RWPE1 (cell line): ENCODE measurements at regions not wholly inside any gene's neighbourhood (a gene's known extent, or its start where the extent isn't known, plus 50 kb on each side); places are given as distances from the start of the nearest gene placed in this dataset.

Source experiments
- CTCF ChIA-PET: fragments of 350-600 bp; sonication (Branson Sonifier 250); formaldehyde crosslinking; extraction: SDS; loops from one replicate; lab custom pipeline; 2021; lab: Yijun Ruan, JAX
- POLR2A ChIA-PET: fragments of 400-600 bp; formaldehyde crosslinking; extraction: SDS; loops from one replicate; lab custom pipeline; 2020; ENCODE audit warnings: antibody characterized with exemption; ENCODE audit not compliant: low non-redundant PET; lab: Yijun Ruan, JAX
- DNase-seq: peaks from one replicate; pipeline ENCODE4 v3.0.0; 2012; ENCODE audit warnings: low spot score
- H3K27ac ChIP-seq: fragments of 450-650 bp; 2 replicates; pipeline ENCODE4 v1.5.1; 2017
- CTCF ChIP-seq: fragments of 450-650 bp; conservative IDR thresholded peaks from 2 replicates; pipeline ENCODE4 v1.5.1; 2017; ENCODE audit warnings: low read depth, mild to moderate bottlenecking

GRCh38 chr4:123477711-123478209, 81.2 kb downstream of the SPRY1 start:
- ChIA-PET CTCF (interaction anchor here (0.6 kb wide), 1 partner anchor 379 kb away, joined by 7 read pairs; no protein-coding TSS in a partner anchor), POLR2A (no interaction called here)
- no peak overlapping the region for H3K27ac ChIP-seq
- no peak for DNase-seq
- TF ChIP-seq CTCF: no peak

- no peak for TF ChIP-seq CTCF
- POLR2A ChIA-PET: no interaction called here
- no peak overlapping the region for H3K27ac ChIP-seq
- CTCF ChIA-PET: no interaction called here
- no peak for DNase-seq
These were observed 82.3 kb downstream of the SPRY1 start for GRCh38 chr4:123478859-123479345.

DNA sequence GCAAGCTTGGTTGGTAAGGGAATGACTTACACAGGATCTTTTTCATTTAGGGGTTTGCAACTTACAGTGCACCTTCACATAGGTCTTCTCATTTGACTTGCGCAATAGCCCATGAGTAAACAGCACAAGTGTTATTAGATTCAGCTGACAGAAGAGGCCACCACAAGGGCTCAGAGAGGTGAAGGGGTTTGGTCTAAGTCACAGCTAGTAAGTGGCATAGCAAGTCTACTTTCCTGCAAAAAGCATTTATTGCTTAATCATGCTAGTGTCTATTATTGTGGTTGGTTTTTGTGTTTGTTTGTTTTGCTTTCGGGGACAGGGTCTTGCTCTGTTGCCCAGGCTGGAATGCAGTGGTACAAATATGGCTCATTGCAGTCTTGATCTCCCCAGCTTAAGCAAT, 83.3 kb downstream of the SPRY1 start:
- H3K27ac ChIP-seq: no peak overlapping the region
- ChIA-PET CTCF (no interaction called here), POLR2A (no interaction called here)

DNA sequence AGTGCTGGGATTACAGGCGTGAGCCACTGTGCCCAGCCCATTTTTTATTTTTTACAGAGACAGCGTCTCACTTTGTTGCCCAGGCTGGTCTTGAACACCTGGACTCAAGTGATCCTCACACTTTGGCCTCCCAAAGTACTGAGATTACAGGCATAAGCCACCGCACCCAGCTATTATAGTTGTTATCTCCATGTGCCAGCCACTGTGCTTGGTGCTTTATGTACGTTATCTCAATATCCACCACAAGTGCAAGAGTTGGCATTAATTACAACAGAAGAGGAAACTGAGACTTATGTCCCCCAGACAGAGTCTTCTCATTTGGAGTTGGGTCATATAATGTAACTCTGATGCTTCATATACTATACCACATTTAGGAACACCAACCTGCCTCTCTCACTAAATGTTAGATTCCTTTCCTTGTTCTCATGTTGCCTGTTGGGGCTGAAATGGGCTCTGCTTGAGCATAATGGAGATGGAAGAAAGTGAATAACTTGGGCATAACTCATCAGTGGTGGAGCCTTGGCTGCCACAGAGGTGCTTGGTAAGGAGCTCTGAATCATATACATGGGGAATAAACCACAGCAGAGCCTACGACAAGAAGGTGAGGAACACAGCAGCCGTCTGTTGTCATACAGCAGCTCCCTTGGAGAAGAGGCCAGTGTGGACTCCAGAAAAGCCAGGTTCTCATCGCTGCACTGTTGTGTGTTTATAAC, 84.3 kb downstream of the SPRY1 start:
- no peak overlapping the region for H3K27ac ChIP-seq
- TF ChIP-seq CTCF: no peak
- DNase-seq: no peak
- POLR2A ChIA-PET: no interaction called here
- CTCF ChIA-PET: interaction anchor here (0.6 kb wide), 1 partner anchor 27 kb away, joined by 3 read pairs; no protein-coding TSS in a partner anchor

More for the DNA sequence above, 83.3 kb downstream of the SPRY1 start:
- no peak for TF ChIP-seq CTCF
- no peak for DNase-seq

DNA sequence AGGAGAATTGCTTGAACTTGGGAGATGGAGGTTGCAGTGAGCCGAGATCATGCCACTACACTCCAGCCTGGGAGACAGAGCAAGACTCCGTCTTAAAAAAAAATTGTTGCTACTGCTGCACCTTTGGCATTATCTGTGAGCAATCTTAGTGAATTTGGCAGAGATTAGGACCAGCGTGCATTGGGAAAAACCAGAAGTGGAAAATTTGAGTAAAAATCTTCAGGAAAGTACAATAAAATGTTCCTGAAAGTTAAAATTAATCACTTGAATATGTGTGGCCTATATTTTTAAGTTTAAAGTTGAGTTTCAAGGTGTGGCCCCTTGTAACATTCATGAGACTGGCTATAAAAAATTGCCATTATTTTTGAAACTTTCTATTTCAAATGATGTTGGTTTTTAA, 85.1 kb downstream of the SPRY1 start:
- DNase-seq: no peak
- POLR2A ChIA-PET: no interaction called here
- CTCF ChIA-PET: interaction anchor here (0.5 kb wide), 1 partner anchor 177 kb away, joined by 3 read pairs; no protein-coding TSS in a partner anchor
- H3K27ac ChIP-seq: no peak overlapping the region
- no peak for TF ChIP-seq CTCF

- no peak for TF ChIP-seq CTCF
- no peak overlapping the region for H3K27ac ChIP-seq
- no peak for DNase-seq
- CTCF ChIA-PET: interaction anchor here (0.6 to 0.7 kb wide), 2 partner anchors 135 to 387 kb away, joined by 5 read pairs; no protein-coding TSS in a partner anchor
- POLR2A ChIA-PET: no interaction called here
These were observed 87.8 kb downstream of the SPRY1 start for GRCh38 chr4:123484291-123484926.
